Common myeloid progenitor, CD34-positive (primary cell): ENCODE measurements at regions not wholly inside any gene's neighbourhood (a gene's known extent, or its start where the extent isn't known, plus 50 kb on each side); places are given as distances from the start of the nearest gene placed in this dataset.
"Not testable (repeated sequence)": the region's sequence is repeated elsewhere in the genome, so short reads cannot be mapped to it uniquely, and the experiment has no call there.

Experiments used
- CTCF ChIA-PET: fragments of 350-600 bp; sonication (Branson Sonifier 250); formaldehyde crosslinking; loops from one replicate; lab custom pipeline; 2021; ENCODE audit warnings: antibody characterized with exemption; lab: Charles Lee
- POLR2A ChIA-PET: fragments of 350-600 bp; sonication (Branson Sonifier 250); formaldehyde crosslinking; loops from one replicate; lab custom pipeline; 2021; ENCODE audit warnings: antibody characterized with exemption; lab: Charles Lee
- DNase-seq, 3 donors: peaks; one replicate each; pipeline versions ENCODE4 v3.0.0 to v3.0.0-alpha.2; 2013
- H3K27ac ChIP-seq, 2 experiments: 1 replicate in 1 of 2; 2 replicates in 1 of 2; pipeline ENCODE4 v1.7.0; 2013; ENCODE audit warnings: inconsistent platforms in 2 of 2, low read length in 2 of 2, mild to moderate bottlenecking in 2 of 2, low read depth in 1 of 2, moderate library complexity in 1 of 2; ENCODE audit not compliant: severe bottlenecking in 2 of 2, insufficient read depth in 1 of 2, poor library complexity in 1 of 2
- H3K27me3 ChIP-seq, 5 experiments: replicated peaks in 2 of 5; 1 replicate in 3 of 5; 2 replicates in 2 of 5; pipeline versions ENCODE4 v1.6.1 to v1.7.0; 2013; ENCODE audit warnings: low read length in 4 of 5, mild to moderate bottlenecking in 2 of 5, moderate library complexity in 2 of 5, inconsistent platforms in 1 of 5; ENCODE audit not compliant: insufficient read depth in 5 of 5, control insufficient read depth in 4 of 5
- H3K36me3 ChIP-seq, 4 experiments: 1 replicate in 2 of 4; 2 replicates in 2 of 4; pipeline versions ENCODE4 v1.6.1 to v1.7.0; 2013; ENCODE audit warnings: low read length in 3 of 4, control low read depth in 1 of 4, mild to moderate bottlenecking in 1 of 4; ENCODE audit not compliant: control insufficient read depth in 4 of 4, insufficient read depth in 4 of 4
- H3K4me1 ChIP-seq, 4 experiments: 1 replicate in 3 of 4; 2 replicates in 1 of 4; pipeline versions ENCODE4 v1.6.1 to v1.7.1; 2013; ENCODE audit warnings: low read length in 3 of 4, mild to moderate bottlenecking in 3 of 4, control low read depth in 1 of 4, inconsistent platforms in 1 of 4, moderate library complexity in 1 of 4; ENCODE audit not compliant: control insufficient read depth in 4 of 4, insufficient read depth in 4 of 4; ENCODE audit errors: control extremely low read depth in 1 of 4
- H3K4me3 ChIP-seq, 7 experiments: 1 replicate in 4 of 7; 2 replicates in 3 of 7; pipeline versions ENCODE4 v1.5.1 to v1.7.0; 2013; ENCODE audit warnings: mild to moderate bottlenecking in 7 of 7, low read length in 6 of 7, moderate library complexity in 6 of 7, inconsistent platforms in 2 of 7, low read depth in 2 of 7, control low read depth in 1 of 7; ENCODE audit not compliant: insufficient read depth in 4 of 7, control insufficient read depth in 1 of 7; ENCODE audit errors: extremely low read depth in 1 of 7
- H3K9me3 ChIP-seq, 5 experiments: 1 replicate in 4 of 5; 2 replicates in 1 of 5; pipeline versions ENCODE4 v1.6.1 to v1.7.1; 2013; ENCODE audit warnings: low read length in 4 of 5, mild to moderate bottlenecking in 2 of 5, inconsistent platforms in 1 of 5, low read depth in 1 of 5, moderate library complexity in 1 of 5; ENCODE audit not compliant: control insufficient read depth in 4 of 5, insufficient read depth in 2 of 5; ENCODE audit errors: control extremely low read depth in 1 of 5
- WGBS: methylation state at CpG from one replicate; pipeline ENCODE4 v1.1.5; 2013; ENCODE audit not compliant: insufficient coverage; 5-methylcytosine and 5-hydroxymethylcytosine counted together

- H3K27me3 ChIP-seq: no peaks in the 10 kb centered on the region
- no peak overlapping the region for H3K27ac ChIP-seq
- ChIA-PET POLR2A (no interaction called here), CTCF (no interaction called here)
- H3K4me3 ChIP-seq: no peak overlapping the region
- H3K4me1 ChIP-seq: no peaks in the 10 kb centered on the region
- no peaks in the 10 kb centered on the region for H3K36me3 ChIP-seq
- WGBS: no CpG with 5 or more reads among the region's 1 CpG
- H3K9me3 ChIP-seq: peaks cover 0 to 2% (median 0%) of the 10 kb centered on the region in 5 experiments
- no peak for DNase-seq
Measured at GRCh38 chr3:99568663-99569335, 69.6 kb upstream of the COL8A1 start.

- Histone ChIP-seq H3K9me3 (peaks cover 0 to 2% (median 0%) of the 10 kb centered on the region in 5 experiments), H3K4me3 (no peak overlapping the region), H3K27me3 (no peaks in the 10 kb centered on the region), H3K36me3 (no peaks in the 10 kb centered on the region), H3K4me1 (no peaks in the 10 kb centered on the region), H3K27ac (no peak overlapping the region)
- ChIA-PET CTCF (no interaction called here), POLR2A (no interaction called here)
- DNase-seq: no peak
- WGBS: 40% methylated on average over 1 of the region's 3 CpGs
Measured at GRCh38 chr3:99565331-99565730, 73.1 kb upstream of the COL8A1 start.

GRCh38 chr3:99562990-99563607 lies 75.3 kb upstream of the COL8A1 start:
- H3K36me3 ChIP-seq: no peaks in the 10 kb centered on the region
- DNase-seq: no peak
- H3K4me1 ChIP-seq: no peaks in the 10 kb centered on the region
- H3K9me3 ChIP-seq: peaks cover 0 to 2% (median 0%) of the 10 kb centered on the region in 5 experiments
- no peaks in the 10 kb centered on the region for H3K27me3 ChIP-seq
- no CpG with 5 or more reads among the region's 1 CpG for WGBS
- ChIA-PET CTCF (no interaction called here), POLR2A (no interaction called here)
- no peak overlapping the region for H3K27ac ChIP-seq
- H3K4me3 ChIP-seq: no peak overlapping the region

GRCh38 chr3:99562138-99562537 lies 76.3 kb upstream of the COL8A1 start:
- POLR2A ChIA-PET: no interaction called here
- Histone ChIP-seq H3K36me3 (no peaks in the 10 kb centered on the region), H3K9me3 (peaks cover 0 to 2% (median 0%) of the 10 kb centered on the region in 5 experiments), H3K27ac (no peak overlapping the region), H3K4me1 (no peaks in the 10 kb centered on the region), H3K4me3 (no peak overlapping the region), H3K27me3 (no peaks in the 10 kb centered on the region)
- 75% methylated on average over 1 of the region's 1 CpG for WGBS
- CTCF ChIA-PET: no interaction called here
- no peak for DNase-seq

- peaks cover 0 to 2% (median 0%) of the 10 kb centered on the region in 5 experiments for H3K9me3 ChIP-seq
- H3K4me1 ChIP-seq: no peaks in the 10 kb centered on the region
- DNase-seq: no peak
- H3K27ac ChIP-seq: no peak overlapping the region
- H3K4me3 ChIP-seq: no peak overlapping the region
- no peaks in the 10 kb centered on the region for H3K27me3 ChIP-seq
- 100% methylated on average over 1 of the region's 3 CpGs for WGBS
- H3K36me3 ChIP-seq: no peaks in the 10 kb centered on the region
- ChIA-PET POLR2A (no interaction called here), CTCF (no interaction called here)
Measured at GRCh38 chr3:99561056-99561455, 77.3 kb upstream of the COL8A1 start.

- Histone ChIP-seq H3K9me3 (no peaks in the 10 kb centered on the region), H3K36me3 (no peaks in the 10 kb centered on the region), H3K4me1 (no peaks in the 10 kb centered on the region), H3K27ac (no peak overlapping the region), H3K27me3 (no peaks in the 10 kb centered on the region), H3K4me3 (no peak overlapping the region)
- no peak for DNase-seq
- POLR2A ChIA-PET: no interaction called here
- CTCF ChIA-PET: no interaction called here
Measured at GRCh38 chr3:99559196-99559595, 79.2 kb upstream of the COL8A1 start.

GRCh38 chr3:99555885-99556284 lies 82.5 kb upstream of the COL8A1 start:
- DNase-seq, CTCF ChIA-PET, H3K4me1 ChIP-seq, H3K27me3 ChIP-seq, H3K9me3 ChIP-seq, POLR2A ChIA-PET, H3K36me3 ChIP-seq, H3K4me3 ChIP-seq, H3K27ac ChIP-seq: not testable (repeated sequence)
- 100% methylated on average over 3 of the region's 5 CpGs for WGBS
